GM19023 (cell line): ENCODE measurements at regions not wholly inside any gene's neighbourhood (a gene's known extent, or its start where the extent isn't known, plus 50 kb on each side); places are given as distances from the start of the nearest gene placed in this dataset.

ENCODE experiments used
- ATAC-seq: cut with Tn5 transposase; IDR thresholded peaks from one replicate; pipeline ENCODE4 v1.9.1; 2021; ENCODE audit warnings: mild to moderate bottlenecking, moderate library complexity; ENCODE audit not compliant: unreplicated experiment

DNA sequence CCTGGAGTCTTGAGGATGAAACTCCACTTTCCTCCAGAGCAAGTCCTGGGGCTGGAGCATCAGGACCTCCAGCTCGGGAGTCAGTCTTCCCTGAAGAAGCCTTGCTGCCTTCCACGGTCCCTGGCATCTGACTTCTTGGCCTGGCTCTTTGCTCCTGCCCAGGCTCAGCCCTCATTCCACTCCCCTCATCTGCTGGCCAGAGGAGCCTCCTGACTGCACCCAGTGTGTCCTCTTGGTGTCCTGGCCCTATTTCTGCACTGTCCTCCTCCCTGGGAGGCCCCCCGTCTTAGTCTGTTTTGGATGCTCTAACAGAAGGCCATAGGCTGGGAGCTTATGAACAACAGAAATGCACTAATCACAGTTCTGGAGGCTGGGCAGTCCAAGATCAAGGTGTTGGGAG, 231.5 kb downstream of the LOXHD1 start:
- ATAC-seq = no peak

- no peak for ATAC-seq
Observed at GRCh38 chr18:46426021-46426678, 230.9 kb downstream of the LOXHD1 start.

DNA sequence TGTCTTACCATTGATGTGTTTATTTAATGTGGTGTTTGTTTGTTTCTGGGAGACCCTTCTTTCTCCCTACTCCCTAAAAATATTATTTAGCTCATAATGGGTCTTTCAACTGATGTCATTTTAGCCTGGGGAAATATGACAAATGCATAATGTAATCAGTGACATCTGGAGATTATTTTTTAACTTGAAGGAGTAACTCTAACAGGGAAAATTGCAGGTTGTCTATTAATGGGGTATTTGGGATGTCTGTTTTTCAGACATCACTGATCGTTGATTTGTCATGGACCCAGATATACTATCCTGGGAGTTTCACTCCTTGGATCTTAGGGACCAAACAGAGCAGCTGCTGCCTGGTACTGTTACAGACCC, 230.4 kb downstream of the LOXHD1 start:
- ATAC-seq = no peak
